GM12875 (cell line): ENCODE measurements at regions not wholly inside any gene's neighbourhood (a gene's known extent, or its start where the extent isn't known, plus 50 kb on each side); places are given as distances from the start of the nearest gene placed in this dataset.

Experiments
- H3K4me3 ChIP-seq: one replicate; pipeline ENCODE4 v1.5.1; 2011; ENCODE audit warnings: low read depth, low read length, control low read depth
- TF ChIP-seq, protein P1 (sequence below): IDR thresholded peaks from 2 replicates; pipeline ENCODE4 v1.5.1; 2011; ENCODE audit warnings: low read depth, mild to moderate bottlenecking, control low read depth, inconsistent platforms, low read length, moderate library complexity, borderline replicate concordance; ENCODE audit not compliant: insufficient read depth

DNA sequence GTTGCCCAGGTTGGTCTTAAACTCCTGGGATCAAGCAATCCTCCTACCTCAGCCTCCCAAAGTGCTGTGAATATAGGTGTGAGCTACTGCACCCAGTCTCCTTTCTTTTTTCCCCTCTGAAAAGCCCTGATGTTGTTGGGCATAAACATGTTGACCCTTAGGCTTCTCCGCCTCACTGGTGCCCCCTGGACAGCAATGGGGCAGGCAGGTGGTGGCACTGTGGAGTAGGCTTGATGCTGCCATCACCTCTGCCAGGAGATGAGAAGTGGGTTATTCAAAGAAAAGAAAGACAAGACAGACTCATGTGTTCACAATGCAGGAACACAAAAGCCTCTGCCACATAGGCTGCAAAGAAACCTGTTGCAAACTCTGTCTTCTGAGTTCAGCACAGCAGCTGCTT is 169.9 kb downstream of the EN1 start:
- H3K4me3 ChIP-seq, result no peak overlapping the region
- TF ChIP-seq, protein P1, sequence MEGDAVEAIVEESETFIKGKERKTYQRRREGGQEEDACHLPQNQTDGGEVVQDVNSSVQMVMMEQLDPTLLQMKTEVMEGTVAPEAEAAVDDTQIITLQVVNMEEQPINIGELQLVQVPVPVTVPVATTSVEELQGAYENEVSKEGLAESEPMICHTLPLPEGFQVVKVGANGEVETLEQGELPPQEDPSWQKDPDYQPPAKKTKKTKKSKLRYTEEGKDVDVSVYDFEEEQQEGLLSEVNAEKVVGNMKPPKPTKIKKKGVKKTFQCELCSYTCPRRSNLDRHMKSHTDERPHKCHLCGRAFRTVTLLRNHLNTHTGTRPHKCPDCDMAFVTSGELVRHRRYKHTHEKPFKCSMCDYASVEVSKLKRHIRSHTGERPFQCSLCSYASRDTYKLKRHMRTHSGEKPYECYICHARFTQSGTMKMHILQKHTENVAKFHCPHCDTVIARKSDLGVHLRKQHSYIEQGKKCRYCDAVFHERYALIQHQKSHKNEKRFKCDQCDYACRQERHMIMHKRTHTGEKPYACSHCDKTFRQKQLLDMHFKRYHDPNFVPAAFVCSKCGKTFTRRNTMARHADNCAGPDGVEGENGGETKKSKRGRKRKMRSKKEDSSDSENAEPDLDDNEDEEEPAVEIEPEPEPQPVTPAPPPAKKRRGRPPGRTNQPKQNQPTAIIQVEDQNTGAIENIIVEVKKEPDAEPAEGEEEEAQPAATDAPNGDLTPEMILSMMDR, result no peak

DNA sequence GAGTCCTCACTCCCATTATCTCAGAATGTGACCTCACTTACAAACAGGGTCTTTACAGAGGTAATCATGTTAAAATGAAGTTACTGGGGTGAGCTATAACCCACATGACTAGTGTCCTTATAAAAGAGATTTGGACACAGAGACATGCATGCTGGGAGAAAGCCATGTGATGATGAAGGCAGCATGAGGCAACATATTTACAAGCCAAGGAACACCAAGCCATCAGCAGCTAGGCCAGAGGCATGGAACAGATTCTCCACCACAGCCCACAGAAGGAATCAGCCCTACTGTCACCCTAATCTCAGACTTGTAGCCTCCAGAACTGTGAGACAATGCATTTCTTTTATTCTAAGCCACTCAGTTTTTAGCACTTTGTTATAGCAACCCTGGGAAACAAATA is 171.9 kb downstream of the EN1 start:
- H3K4me3 ChIP-seq, result no peak overlapping the region
- TF ChIP-seq, protein P1, result no peak

DNA sequence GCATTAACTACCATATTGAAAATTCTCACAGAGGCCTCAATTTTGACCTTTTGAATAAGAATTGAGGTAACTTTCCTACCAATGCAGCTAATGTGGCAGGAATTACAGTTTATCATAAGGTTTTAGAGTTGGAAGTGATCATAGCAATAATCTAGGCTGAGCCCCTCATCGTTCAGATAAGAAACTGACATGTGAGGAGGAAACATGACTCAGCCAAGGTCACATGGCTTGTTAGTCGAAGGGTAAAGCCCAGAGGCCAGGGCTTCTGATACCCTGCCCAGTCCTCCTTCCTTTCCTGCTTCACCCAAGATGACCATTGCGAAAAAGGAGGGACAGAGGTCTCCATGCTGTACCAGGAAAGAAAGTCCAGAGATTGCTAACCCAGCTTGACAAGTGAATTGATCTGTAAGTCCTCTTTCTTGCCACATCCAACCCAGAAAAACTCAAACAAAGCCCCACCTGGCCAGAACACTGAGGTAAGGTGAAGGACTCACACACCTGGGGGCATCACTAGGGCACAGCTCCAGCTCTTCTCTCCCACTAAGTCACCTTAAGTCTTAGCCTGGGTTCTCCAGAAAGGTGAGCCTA is 174.8 kb downstream of the EN1 start:
- TF ChIP-seq, protein P1, result no peak

DNA sequence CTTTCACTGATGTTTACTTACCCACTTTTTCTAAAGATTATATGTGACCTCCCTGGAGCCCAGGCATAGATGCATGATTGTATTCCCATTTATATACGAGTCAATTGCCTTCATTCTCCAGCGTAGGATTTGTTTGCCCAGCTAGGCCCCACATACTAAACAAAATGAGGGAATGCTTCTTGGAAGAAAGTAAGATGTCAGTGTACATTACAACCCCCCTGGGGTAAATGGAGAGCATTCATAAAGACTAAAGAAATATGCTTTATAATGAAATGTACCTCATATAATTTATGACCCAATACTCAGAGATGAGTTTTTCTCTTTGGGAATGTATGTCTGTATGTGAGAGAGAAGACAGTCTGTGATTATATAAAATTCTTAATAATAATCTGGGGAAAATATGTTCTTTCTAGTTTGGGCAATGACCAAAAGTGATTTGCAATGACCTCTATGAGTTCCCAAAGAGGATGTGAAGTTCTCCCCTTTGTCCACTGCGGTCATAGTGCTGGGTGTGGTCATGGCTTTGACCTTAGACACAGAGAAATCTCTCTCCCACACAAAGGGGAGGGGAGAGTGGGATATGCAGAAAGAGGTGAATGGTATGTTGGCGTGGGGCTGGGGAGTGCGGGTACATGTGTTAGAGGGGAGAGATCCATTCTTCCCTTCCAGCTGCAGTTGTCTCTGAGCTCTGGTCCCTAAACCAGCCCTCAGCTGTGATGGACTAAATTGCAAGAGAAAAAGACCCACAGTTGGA is 175.6 kb downstream of the EN1 start:
- TF ChIP-seq, protein P1, result no peak
- H3K4me3 ChIP-seq, result no peak overlapping the region

More for the DNA sequence above, 174.8 kb downstream of the EN1 start:
- no peak overlapping the region for H3K4me3 ChIP-seq

DNA sequence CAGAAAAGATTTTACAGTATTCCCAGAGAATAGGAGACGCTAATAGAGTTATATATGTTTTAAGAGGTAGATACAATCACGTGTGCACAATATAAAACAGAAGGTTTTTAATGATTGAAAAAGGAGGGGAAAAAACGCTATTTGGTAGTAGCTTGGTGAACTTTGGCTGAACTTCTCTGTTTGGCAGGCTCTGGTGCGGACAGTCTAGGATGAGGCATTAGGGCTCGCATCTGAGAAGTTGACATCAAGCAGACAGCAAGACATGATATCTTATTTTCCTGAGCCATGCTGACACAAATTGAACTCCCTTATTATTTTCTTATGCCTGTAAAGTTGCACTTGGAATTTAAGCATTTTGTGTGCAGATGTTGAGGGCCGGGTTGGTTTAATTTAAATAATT is 176.6 kb downstream of the EN1 start:
- no peak overlapping the region for H3K4me3 ChIP-seq
- TF ChIP-seq, protein P1, result no peak

DNA sequence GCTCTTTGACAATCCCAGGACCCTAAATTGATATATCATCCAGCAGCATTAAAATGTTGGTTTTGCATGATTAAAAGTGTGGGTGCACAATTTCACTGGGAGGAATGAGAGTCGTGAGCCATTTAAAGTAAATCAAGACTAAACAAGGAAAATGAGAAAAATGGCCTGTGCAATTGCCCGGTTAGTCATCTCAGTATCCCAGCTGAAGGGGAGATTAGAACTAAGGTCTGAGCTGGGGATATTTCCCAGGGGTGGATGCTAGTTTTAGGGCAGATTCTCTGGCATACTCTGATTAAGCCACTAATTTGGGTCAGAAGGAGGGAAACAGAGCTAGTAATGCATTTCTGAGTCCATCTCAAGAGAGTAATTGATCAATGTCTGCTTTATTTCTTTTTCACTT is 177.2 kb downstream of the EN1 start:
- TF ChIP-seq, protein P1, result no peak
- H3K4me3 ChIP-seq, result no peak overlapping the region

DNA sequence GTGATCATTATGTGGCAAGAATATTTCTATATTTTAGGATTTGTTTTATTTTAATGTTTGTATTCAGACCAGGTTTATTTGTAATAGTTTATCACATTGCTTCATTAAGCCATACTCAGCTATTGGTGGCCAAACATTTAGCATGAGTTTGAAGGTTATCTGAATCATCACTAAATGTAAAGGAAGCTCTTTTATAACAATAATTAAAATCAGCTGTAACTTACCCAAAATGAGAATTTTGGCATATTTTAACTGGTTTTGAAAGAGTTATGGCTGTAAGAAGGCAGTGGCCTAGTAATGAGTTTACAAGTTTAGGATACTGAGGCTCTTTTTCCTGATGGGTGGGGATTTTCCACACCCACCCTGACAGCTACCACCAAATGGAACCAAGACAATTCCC is 177.8 kb downstream of the EN1 start:
- H3K4me3 ChIP-seq, result no peak overlapping the region
- TF ChIP-seq, protein P1, result no peak
